ENCODE measurements at regions not wholly inside any gene's neighbourhood (a gene's known extent, or its start where the extent isn't known, plus 50 kb on each side); places are given as distances from the start of the nearest gene placed in this dataset.

- Histone ChIP-seq H3K27ac (no peak overlapping the region), H3K4me1 (ENCODE audit: control insufficient read depth in 1 of 2, insufficient read depth in 1 of 2, low read depth in 1 of 2, low read length in 1 of 2) (no peaks in the 10 kb centered on the region), H3K27me3 (no peaks in the 10 kb centered on the region), H3K4me3 (ENCODE audit: low read depth in 1 of 2, low read length in 1 of 2) (no peak overlapping the region), H3K9me3 (no peaks in the 10 kb centered on the region), H3K36me3 (no peaks in the 10 kb centered on the region)
- TF ChIP-seq CTCF (IDR thresholded peaks at IDR 0.05): no peak
Measured at GRCh38 chr2:76469066-76469465, 758.4 kb upstream of the GCFC2 start.

- Histone ChIP-seq H3K4me1 (ENCODE audit: control insufficient read depth in 1 of 2, insufficient read depth in 1 of 2, low read depth in 1 of 2, low read length in 1 of 2) (no peaks in the 10 kb centered on the region), H3K4me3 (ENCODE audit: low read depth in 1 of 2, low read length in 1 of 2) (no peak overlapping the region), H3K27ac (no peak overlapping the region), H3K36me3 (no peaks in the 10 kb centered on the region), H3K9me3 (no peaks in the 10 kb centered on the region), H3K27me3 (no peaks in the 10 kb centered on the region)
- TF ChIP-seq CTCF (IDR thresholded peaks at IDR 0.05): no peak
Measured at GRCh38 chr2:76467326-76467725, 756.6 kb upstream of the GCFC2 start.

GRCh38 chr2:76464310-76464709, 753.6 kb upstream of the GCFC2 start:
- no peak for TF ChIP-seq CTCF (IDR thresholded peaks at IDR 0.05)
- H3K9me3 ChIP-seq: no peaks in the 10 kb centered on the region
- no peaks in the 10 kb centered on the region for H3K36me3 ChIP-seq
- no peak overlapping the region for H3K27ac ChIP-seq
- H3K4me1 ChIP-seq (ENCODE audit: control insufficient read depth in 1 of 2, insufficient read depth in 1 of 2, low read depth in 1 of 2, low read length in 1 of 2): no peaks in the 10 kb centered on the region
- H3K4me3 ChIP-seq (ENCODE audit: low read depth in 1 of 2, low read length in 1 of 2): no peak overlapping the region
- H3K27me3 ChIP-seq: no peaks in the 10 kb centered on the region

GRCh38 chr2:76461431-76461830, 750.7 kb upstream of the GCFC2 start:
- no peak overlapping the region for H3K27ac ChIP-seq
- no peaks in the 10 kb centered on the region for H3K36me3 ChIP-seq
- no peaks in the 10 kb centered on the region for H3K9me3 ChIP-seq
- no peak for TF ChIP-seq CTCF (IDR thresholded peaks at IDR 0.05)
- H3K27me3 ChIP-seq: no peaks in the 10 kb centered on the region
- H3K4me3 ChIP-seq (ENCODE audit: low read depth in 1 of 2, low read length in 1 of 2): no peak overlapping the region
- no peaks in the 10 kb centered on the region for H3K4me1 ChIP-seq (ENCODE audit: control insufficient read depth in 1 of 2, insufficient read depth in 1 of 2, low read depth in 1 of 2, low read length in 1 of 2)

- H3K27me3 ChIP-seq: no peaks in the 10 kb centered on the region
- H3K27ac ChIP-seq: no peak overlapping the region
- H3K4me1 ChIP-seq (ENCODE audit: control insufficient read depth in 1 of 2, insufficient read depth in 1 of 2, low read depth in 1 of 2, low read length in 1 of 2): no peaks in the 10 kb centered on the region
- H3K9me3 ChIP-seq: no peaks in the 10 kb centered on the region
- no peaks in the 10 kb centered on the region for H3K36me3 ChIP-seq
- H3K4me3 ChIP-seq (ENCODE audit: low read depth in 1 of 2, low read length in 1 of 2): no peak overlapping the region
- no peak for TF ChIP-seq CTCF (IDR thresholded peaks at IDR 0.05)
Measured at GRCh38 chr2:76455910-76456309, 745.2 kb upstream of the GCFC2 start.

GRCh38 chr2:76450024-76450475, 739.3 kb upstream of the GCFC2 start:
- TF ChIP-seq CTCF (IDR thresholded peaks at IDR 0.05): no peak
- Histone ChIP-seq H3K36me3 (no peaks in the 10 kb centered on the region), H3K9me3 (no peaks in the 10 kb centered on the region), H3K27me3 (no peaks in the 10 kb centered on the region), H3K27ac (no peak overlapping the region), H3K4me1 (ENCODE audit: control insufficient read depth in 1 of 2, insufficient read depth in 1 of 2, low read depth in 1 of 2, low read length in 1 of 2) (no peaks in the 10 kb centered on the region), H3K4me3 (ENCODE audit: low read depth in 1 of 2, low read length in 1 of 2) (no peak overlapping the region)

All from neutrophil (primary cell).